Activated gamma-delta T cell treated with Interleukin-2 at 50 U/mL for 16 hours (primary cell): ENCODE measurements at regions not wholly inside any gene's neighbourhood (a gene's known extent, or its start where the extent isn't known, plus 50 kb on each side); places are given as distances from the start of the nearest gene placed in this dataset.

Source experiments
- DNase-seq: peaks from one replicate; pipeline ENCODE4 v3.0.0-alpha.2; 2020

GRCh38 chr4:141406237-141406636 is 185.5 kb downstream of the ZNF330 start:
- no peak for DNase-seq

- no peak for DNase-seq
These were observed 188.9 kb downstream of the ZNF330 start for GRCh38 chr4:141409556-141409955.

- DNase-seq: no peak
These were observed 190.1 kb downstream of the ZNF330 start for GRCh38 chr4:141410839-141411238.

- DNase-seq: no peak
These were observed 191.2 kb downstream of the ZNF330 start for GRCh38 chr4:141411936-141412335.

GRCh38 chr4:141413366-141413765 is 192.7 kb downstream of the ZNF330 start:
- DNase-seq: no peak

GRCh38 chr4:141415651-141416050 is 195.0 kb downstream of the ZNF330 start:
- DNase-seq: no peak

- DNase-seq: no peak
These were observed 195.5 kb downstream of the ZNF330 start for GRCh38 chr4:141416219-141416618.

GRCh38 chr4:141416677-141417363 is 196.1 kb downstream of the ZNF330 start:
- no peak for DNase-seq

- DNase-seq: no peak
These were observed 196.7 kb downstream of the ZNF330 start for GRCh38 chr4:141417387-141417786.

GRCh38 chr4:141425124-141425523 is 204.4 kb downstream of the ZNF330 start:
- DNase-seq: no peak

- no peak for DNase-seq
These were observed 207.1 kb downstream of the ZNF330 start for GRCh38 chr4:141427726-141428296.

GRCh38 chr4:141429933-141430332 is 206.4 kb upstream of the IL15 start:
- DNase-seq: no peak

GRCh38 chr4:141430686-141431085 is 205.7 kb upstream of the IL15 start:
- DNase-seq: no peak

- DNase-seq: no peak
These were observed 204.2 kb upstream of the IL15 start for GRCh38 chr4:141432000-141432712.

GRCh38 chr4:141435446-141436225 is 200.7 kb upstream of the IL15 start:
- no peak for DNase-seq

- no peak for DNase-seq
These were observed 197.2 kb upstream of the IL15 start for GRCh38 chr4:141439223-141439622.

- no peak for DNase-seq
These were observed 188.6 kb upstream of the IL15 start for GRCh38 chr4:141447761-141448160.

GRCh38 chr4:141448490-141448889 is 187.9 kb upstream of the IL15 start:
- DNase-seq: no peak

GRCh38 chr4:141449927-141450326 is 186.5 kb upstream of the IL15 start:
- no peak for DNase-seq

- no peak for DNase-seq
These were observed 180.7 kb upstream of the IL15 start for GRCh38 chr4:141455651-141456050.

GRCh38 chr4:141457653-141458052 is 178.7 kb upstream of the IL15 start:
- no peak for DNase-seq

- no peak for DNase-seq
These were observed 177.9 kb upstream of the IL15 start for GRCh38 chr4:141458501-141458900.

- DNase-seq: no peak
These were observed 177.4 kb upstream of the IL15 start for GRCh38 chr4:141459020-141459419.

- no peak for DNase-seq
These were observed 174.0 kb upstream of the IL15 start for GRCh38 chr4:141462361-141462760.
